ENCODE measurements at regions not wholly inside any gene's neighbourhood (a gene's known extent, or its start where the extent isn't known, plus 50 kb on each side); places are given as distances from the start of the nearest gene placed in this dataset.

- DNase-seq (no peak), ATAC-seq (ENCODE audit: insufficient read depth, low FRiP score) (no peak)
- no peak overlapping the region for H3K4me3 ChIP-seq
- WGBS, 2 donors, result 97 to 99% methylated on average over 1 of the region's 1 CpG
- no peak overlapping the region for H3K27ac ChIP-seq (ENCODE audit: low read depth in 1 of 2, low read length in 1 of 2)
- no peak for TF ChIP-seq CTCF (IDR thresholded peaks at IDR 0.05; ENCODE audit: control extremely low read depth, extremely low read depth)
- H3K9ac ChIP-seq (ENCODE audit: insufficient read depth in 1 of 2, low read length in 2 of 2), result no peak overlapping the region
- H3K36me3 ChIP-seq (ENCODE audit: control insufficient read depth in 4 of 4, insufficient read depth in 4 of 4, low read length in 4 of 4), result no peaks in the 10 kb centered on the region
- no peaks in the 10 kb centered on the region for H3K27me3 ChIP-seq (ENCODE audit: control insufficient read depth in 3 of 3, insufficient read depth in 3 of 3, low read length in 2 of 3)
- H3K9me3 ChIP-seq (ENCODE audit: control insufficient read depth in 4 of 4, insufficient read depth in 3 of 4, low read length in 3 of 4), result no peaks in the 10 kb centered on the region
- H3K4me1 ChIP-seq (ENCODE audit: control insufficient read depth in 5 of 5, insufficient read depth in 5 of 5, low read length in 5 of 5), result peaks cover 0 to 29% (median 12%) of the 10 kb centered on the region in 5 donors
Observed at GRCh38 chr17:63154586-63155244, 188.7 kb downstream of the TANC2 start.

GRCh38 chr17:63156986-63157385 is 191.0 kb downstream of the TANC2 start:
- Histone ChIP-seq H3K4me3 (no peak overlapping the region), H3K27ac (ENCODE audit: low read depth in 1 of 2, low read length in 1 of 2) (no peak overlapping the region), H3K27me3 (ENCODE audit: control insufficient read depth in 3 of 3, insufficient read depth in 3 of 3, low read length in 2 of 3) (no peaks in the 10 kb centered on the region), H3K36me3 (ENCODE audit: control insufficient read depth in 4 of 4, insufficient read depth in 4 of 4, low read length in 4 of 4) (no peaks in the 10 kb centered on the region), H3K4me1 (ENCODE audit: control insufficient read depth in 5 of 5, insufficient read depth in 5 of 5, low read length in 5 of 5) (peaks cover 0 to 14% (median 4%) of the 10 kb centered on the region in 5 donors), H3K9me3 (ENCODE audit: control insufficient read depth in 4 of 4, insufficient read depth in 3 of 4, low read length in 3 of 4) (no peaks in the 10 kb centered on the region), H3K9ac (ENCODE audit: insufficient read depth in 1 of 2, low read length in 2 of 2) (no peak overlapping the region)
- WGBS, 2 donors, result 38 to 77% methylated on average over 1 of the region's 1 CpG
- ATAC-seq (ENCODE audit: insufficient read depth, low FRiP score) (no peak), DNase-seq (no peak)
- no peak for TF ChIP-seq CTCF (IDR thresholded peaks at IDR 0.05; ENCODE audit: control extremely low read depth, extremely low read depth)

- no peaks in the 10 kb centered on the region for H3K36me3 ChIP-seq (ENCODE audit: control insufficient read depth in 4 of 4, insufficient read depth in 4 of 4, low read length in 4 of 4)
- ATAC-seq (ENCODE audit: insufficient read depth, low FRiP score), result no peak
- 84 to 93% methylated on average over 5 of the region's 5 CpGs for WGBS, 2 donors
- H3K27ac ChIP-seq (ENCODE audit: low read depth in 1 of 2, low read length in 1 of 2), result no peak overlapping the region
- TF ChIP-seq CTCF (IDR thresholded peaks at IDR 0.05; ENCODE audit: control extremely low read depth, extremely low read depth), result no peak
- no peak for DNase-seq
- no peak overlapping the region for H3K4me3 ChIP-seq
- no peaks in the 10 kb centered on the region for H3K9me3 ChIP-seq (ENCODE audit: control insufficient read depth in 4 of 4, insufficient read depth in 3 of 4, low read length in 3 of 4)
- peaks cover 0 to 2% (median 0%) of the 10 kb centered on the region in 5 donors for H3K4me1 ChIP-seq (ENCODE audit: control insufficient read depth in 5 of 5, insufficient read depth in 5 of 5, low read length in 5 of 5)
- H3K9ac ChIP-seq (ENCODE audit: insufficient read depth in 1 of 2, low read length in 2 of 2), result no peak overlapping the region
- H3K27me3 ChIP-seq (ENCODE audit: control insufficient read depth in 3 of 3, insufficient read depth in 3 of 3, low read length in 2 of 3), result no peaks in the 10 kb centered on the region
Observed at GRCh38 chr17:63162406-63163157, 196.5 kb downstream of the TANC2 start.
